ENCODE measurements at regions not wholly inside any gene's neighbourhood (a gene's known extent, or its start where the extent isn't known, plus 50 kb on each side); places are given as distances from the start of the nearest gene placed in this dataset.
A peak's percentile ranks its signal among the peaks of the same experiment; 100 is the strongest.

- DNase-seq (ENCODE audit: low read depth): no peak
These were observed 58.8 kb upstream of the MAF start for GRCh38 chr16:79659344-79659743.

GRCh38 chr16:79658301-79659033 lies 57.9 kb upstream of the MAF start:
- DNase-seq (ENCODE audit: low read depth): peak; percentile 89

- peak; percentile 37 for DNase-seq (ENCODE audit: low read depth)
These were observed 56.1 kb upstream of the MAF start for GRCh38 chr16:79656553-79657115.

- DNase-seq (ENCODE audit: low read depth): no peak
These were observed 52.9 kb upstream of the MAF start for GRCh38 chr16:79653373-79653891.

GRCh38 chr16:79651363-79651762 lies 50.8 kb upstream of the MAF start:
- peak; percentile 82 for DNase-seq (ENCODE audit: low read depth)

Data from Daoy (cell line).